Thoracic aorta (tissue), 2 donors: ENCODE measurements at regions not wholly inside any gene's neighbourhood (a gene's known extent, or its start where the extent isn't known, plus 50 kb on each side); places are given as distances from the start of the nearest gene placed in this dataset.
"Not testable (repeated sequence)": the region's sequence is repeated elsewhere in the genome, so short reads cannot be mapped to it uniquely, and the experiment has no call there.

ENCODE experiments used
- ATAC-seq: fragments of 150-250 bp; one replicate; pipeline ENCODE4 v1.8.0; 2017; ENCODE audit warnings: low read depth; ENCODE audit not compliant: insufficient number of reproducible peaks, low FRiP score
- DNase-seq: peaks from one replicate; pipeline ENCODE4 v3.0.0-alpha.2; 2020; ENCODE audit warnings: low spot score
- H3K27ac ChIP-seq, 2 donors: fragments of 200-600 bp; sonication (generic); 1 replicate in 1 of 2; 2 replicates in 1 of 2; pipeline ENCODE4 v1.5.1; 2016; ENCODE audit warnings: mild to moderate bottlenecking in 2 of 2, moderate library complexity in 2 of 2
- H3K27me3 ChIP-seq: fragments of 200-600 bp; sonication (generic); replicated peaks from 2 replicates; pipeline ENCODE4 v1.6.0; 2016; ENCODE audit warnings: mild to moderate bottlenecking; ENCODE audit not compliant: insufficient read depth
- H3K36me3 ChIP-seq: fragments of 200-600 bp; sonication (generic); one replicate; pipeline ENCODE4 v1.5.1; 2016
- H3K4me1 ChIP-seq, 2 donors: fragments of 200-600 bp; sonication (generic); 1 replicate in 1 of 2; 2 replicates in 1 of 2; pipeline versions ENCODE4 v1.5.1 to v1.6.0; 2016; ENCODE audit warnings: low read depth in 2 of 2, mild to moderate bottlenecking in 1 of 2; ENCODE audit not compliant: control insufficient read depth in 1 of 2
- H3K4me3 ChIP-seq: fragments of 200-600 bp; sonication (generic); 2 replicates; pipeline ENCODE4 v1.5.1; 2016; ENCODE audit warnings: mild to moderate bottlenecking
- H3K9me3 ChIP-seq: fragments of 200-600 bp; sonication (generic); 2 replicates; pipeline ENCODE4 v1.5.1; 2016
- CTCF ChIP-seq: fragments of 200-600 bp; sonication (generic); IDR thresholded peaks from one replicate; pipeline ENCODE4 v1.5.1; 2019; ENCODE audit warnings: antibody characterized with exemption

- no peak for TF ChIP-seq CTCF
- no peaks in the 10 kb centered on the region for H3K9me3 ChIP-seq
- H3K4me3 ChIP-seq = no peak overlapping the region
- no peak overlapping the region for H3K27ac ChIP-seq
- no peaks in the 10 kb centered on the region for H3K4me1 ChIP-seq
- H3K36me3 ChIP-seq = no peaks in the 10 kb centered on the region
- ATAC-seq (no peak), DNase-seq (no peak)
- H3K27me3 ChIP-seq = no peaks in the 10 kb centered on the region
Observed at GRCh38 chr1:197985351-197985750, 68.2 kb downstream of the LHX9 start.

GRCh38 chr1:197986817-197987216 is 69.6 kb downstream of the LHX9 start:
- ATAC-seq (no peak), DNase-seq (no peak)
- TF ChIP-seq CTCF = no peak
- no peaks in the 10 kb centered on the region for H3K27me3 ChIP-seq
- H3K36me3 ChIP-seq = no peaks in the 10 kb centered on the region
- H3K9me3 ChIP-seq = no peaks in the 10 kb centered on the region
- no peak overlapping the region for H3K4me3 ChIP-seq
- no peaks in the 10 kb centered on the region for H3K4me1 ChIP-seq
- H3K27ac ChIP-seq = no peak overlapping the region

GRCh38 chr1:197987294-197987693 is 70.1 kb downstream of the LHX9 start:
- no peaks in the 10 kb centered on the region for H3K36me3 ChIP-seq
- ATAC-seq (no peak), DNase-seq (no peak)
- H3K9me3 ChIP-seq = no peaks in the 10 kb centered on the region
- H3K4me1 ChIP-seq = no peaks in the 10 kb centered on the region
- no peaks in the 10 kb centered on the region for H3K27me3 ChIP-seq
- no peak for TF ChIP-seq CTCF
- no peak overlapping the region for H3K4me3 ChIP-seq
- no peak overlapping the region for H3K27ac ChIP-seq

- not testable (repeated sequence) for H3K36me3 ChIP-seq, H3K4me1 ChIP-seq, H3K27ac ChIP-seq, H3K27me3 ChIP-seq, ATAC-seq, H3K4me3 ChIP-seq, H3K9me3 ChIP-seq, DNase-seq
Observed at GRCh38 chr1:197988581-197988980, 71.4 kb downstream of the LHX9 start.

- H3K4me1 ChIP-seq = no peaks in the 10 kb centered on the region
- no peak overlapping the region for H3K27ac ChIP-seq
- no peaks in the 10 kb centered on the region for H3K36me3 ChIP-seq
- ATAC-seq (no peak), DNase-seq (no peak)
- no peak for TF ChIP-seq CTCF
- no peaks in the 10 kb centered on the region for H3K9me3 ChIP-seq
- no peak overlapping the region for H3K4me3 ChIP-seq
- no peaks in the 10 kb centered on the region for H3K27me3 ChIP-seq
Observed at GRCh38 chr1:197989058-197989457, 71.9 kb downstream of the LHX9 start.

- no peak for ATAC-seq
Observed at GRCh38 chr1:197991594-197991993, 74.4 kb downstream of the LHX9 start.

More at GRCh38 chr1:197991594-197991993, 74.4 kb downstream of the LHX9 start:
- H3K36me3 ChIP-seq = no peaks in the 10 kb centered on the region
- no peaks in the 10 kb centered on the region for H3K9me3 ChIP-seq
- no peak for TF ChIP-seq CTCF
- H3K27ac ChIP-seq = no peak overlapping the region
- no peak for DNase-seq
- H3K27me3 ChIP-seq = no peaks in the 10 kb centered on the region
- no peaks in the 10 kb centered on the region for H3K4me1 ChIP-seq
- H3K4me3 ChIP-seq = no peak overlapping the region
